ENCODE measurements at regions not wholly inside any gene's neighbourhood (a gene's known extent, or its start where the extent isn't known, plus 50 kb on each side); places are given as distances from the start of the nearest gene placed in this dataset.
A peak's percentile ranks its signal among the peaks of the same experiment; 100 is the strongest.

- Histone ChIP-seq H3K27ac (no peak overlapping the region), H3K4me1 (peaks cover 30% of the 10 kb centered on the region), H3K4me3 (no peak overlapping the region), H3K27me3 (no peaks in the 10 kb centered on the region), H3K36me3 (no peaks in the 10 kb centered on the region), H3K9me3 (no peaks in the 10 kb centered on the region)
- peak in 1 of 2 donors; percentile 77 for DNase-seq (ENCODE audit: extremely low spot score in 2 of 2)
- no peak for TF ChIP-seq POLR2A (IDR thresholded peaks at IDR 0.05)
- intact Hi-C loops (cut with DNase I): no loop called here
These were observed 65.9 kb upstream of the KLF13 start for GRCh38 chr15:31260646-31261265.

GRCh38 chr15:31261266-31262142 lies 65.1 kb upstream of the KLF13 start:
- Histone ChIP-seq H3K27ac (no peak overlapping the region), H3K4me3 (no peak overlapping the region), H3K4me1 (peaks cover 34% of the 10 kb centered on the region), H3K27me3 (no peaks in the 10 kb centered on the region), H3K9me3 (no peaks in the 10 kb centered on the region), H3K36me3 (no peaks in the 10 kb centered on the region)
- DNase-seq (ENCODE audit: extremely low spot score in 2 of 2): peak; percentile 79 to 85
- TF ChIP-seq CTCF (IDR thresholded peaks at IDR 0.05) (no peak), POLR2A (IDR thresholded peaks at IDR 0.05) (no peak), POLR2AphosphoS5 (IDR thresholded peaks at IDR 0.05; ENCODE audit: insufficient read depth in 1 of 2, low read depth in 1 of 2) (no peak)
- intact Hi-C loops (cut with DNase I): no loop called here

GRCh38 chr15:31262143-31262530 lies 64.5 kb upstream of the KLF13 start:
- H3K36me3 ChIP-seq: no peaks in the 10 kb centered on the region
- H3K27ac ChIP-seq: no peak overlapping the region
- intact Hi-C loops (cut with DNase I): no loop called here
- TF ChIP-seq CTCF (IDR thresholded peaks at IDR 0.05): no peak
- TF ChIP-seq POLR2AphosphoS5 (IDR thresholded peaks at IDR 0.05; ENCODE audit: insufficient read depth in 1 of 2, low read depth in 1 of 2): no peak
- no peak for TF ChIP-seq POLR2A (IDR thresholded peaks at IDR 0.05)
- peak; percentile 37 to 64 for DNase-seq (ENCODE audit: extremely low spot score in 2 of 2)
- no peak overlapping the region for H3K4me3 ChIP-seq
- H3K4me1 ChIP-seq: peaks cover 34% of the 10 kb centered on the region
- no peaks in the 10 kb centered on the region for H3K27me3 ChIP-seq
- H3K9me3 ChIP-seq: no peaks in the 10 kb centered on the region

- no peak for TF ChIP-seq POLR2AphosphoS5 (IDR thresholded peaks at IDR 0.05; ENCODE audit: insufficient read depth in 1 of 2, low read depth in 1 of 2)
- no peak for TF ChIP-seq CTCF (IDR thresholded peaks at IDR 0.05)
- TF ChIP-seq POLR2A (IDR thresholded peaks at IDR 0.05): no peak
- Histone ChIP-seq H3K4me3 (no peak overlapping the region), H3K27ac (no peak overlapping the region), H3K9me3 (no peaks in the 10 kb centered on the region), H3K27me3 (no peaks in the 10 kb centered on the region), H3K4me1 (peaks cover 34% of the 10 kb centered on the region), H3K36me3 (no peaks in the 10 kb centered on the region)
- intact Hi-C loops (cut with DNase I): no loop called here
- peak; percentile 80 to 93 for DNase-seq (ENCODE audit: extremely low spot score in 2 of 2)
These were observed 63.5 kb upstream of the KLF13 start for GRCh38 chr15:31262901-31263671.

GRCh38 chr15:31263751-31264558 lies 62.7 kb upstream of the KLF13 start:
- Histone ChIP-seq H3K9me3 (no peaks in the 10 kb centered on the region), H3K4me1 (peaks cover 34% of the 10 kb centered on the region), H3K27ac (no peak overlapping the region), H3K36me3 (no peaks in the 10 kb centered on the region), H3K4me3 (no peak overlapping the region), H3K27me3 (no peaks in the 10 kb centered on the region)
- intact Hi-C loops (cut with DNase I): no loop called here
- peak; percentile 86 to 88 for DNase-seq (ENCODE audit: extremely low spot score in 2 of 2)
- TF ChIP-seq POLR2A (IDR thresholded peaks at IDR 0.05): no peak
- peak in 1 of 2 donors; percentile 56 for TF ChIP-seq POLR2AphosphoS5 (IDR thresholded peaks at IDR 0.05; ENCODE audit: insufficient read depth in 1 of 2, low read depth in 1 of 2)
